Prostate gland (tissue), 2 donors: ENCODE measurements at regions not wholly inside any gene's neighbourhood (a gene's known extent, or its start where the extent isn't known, plus 50 kb on each side); places are given as distances from the start of the nearest gene placed in this dataset.

ENCODE experiments used
- DNase-seq: peaks from one replicate; pipeline ENCODE4 v3.0.0-alpha.2; 2019; ENCODE audit warnings: low spot score
- H3K27ac ChIP-seq, 2 donors: fragments of 200-600 bp; sonication (generic); 2 replicates each; pipeline ENCODE4 v1.5.1; 2017 to 2019
- H3K27me3 ChIP-seq: fragments of 200-600 bp; sonication (generic); replicated peaks from 2 replicates; pipeline ENCODE4 v1.5.1; 2019; ENCODE audit not compliant: insufficient read depth
- H3K36me3 ChIP-seq, 2 donors: fragments of 200-600 bp; sonication (generic); 1 replicate in 1 of 2; 2 replicates in 1 of 2; pipeline versions ENCODE4 v1.5.1 to v1.8.1; 2017 to 2019
- H3K4me1 ChIP-seq: fragments of 200-600 bp; sonication (generic); replicated peaks from 2 replicates; pipeline ENCODE4 v1.5.1; 2019
- H3K4me3 ChIP-seq, 2 donors: fragments of 200-600 bp; sonication (generic); 2 replicates each; pipeline ENCODE4 v1.5.1; 2017 to 2019
- H3K9me3 ChIP-seq: fragments of 200-600 bp; sonication (generic); 2 replicates; pipeline ENCODE4 v1.5.1; 2017
- POLR2A ChIP-seq: fragments of 450-650 bp; IDR thresholded peaks from one replicate; pipeline ENCODE4 v1.6.1; 2016; ENCODE audit warnings: antibody characterized with exemption, mild to moderate bottlenecking
- POLR2AphosphoS5 ChIP-seq: sonication (generic); formaldehyde crosslinking; IDR thresholded peaks from one replicate; pipeline ENCODE4 v1.6.1; 2017; ENCODE audit warnings: antibody characterized with exemption
- WGBS: methylation state at CpG from one replicate; pipeline ENCODE4 v1.1.5; 2018; 5-methylcytosine and 5-hydroxymethylcytosine counted together
- intact Hi-C: fragments of 100-400 bp; cut with DNase I; formaldehyde crosslinking; loops from one replicate; pipeline ENCODE4 v1.14.2; 2022
- TF ChIP-seq, protein P1 (sequence below), 4 experiments: fragments of 200-600 bp in 2 of 4; fragments of 450-650 bp in 2 of 4; sonication (generic) in 2 of 4; IDR thresholded peaks; 1 replicate in 3 of 4; 2 replicates in 1 of 4; pipeline ENCODE4 v1.5.1; 2016 to 2019; ENCODE audit warnings: antibody characterized with exemption in 4 of 4, mild to moderate bottlenecking in 2 of 4, moderate library complexity in 2 of 4

DNA sequence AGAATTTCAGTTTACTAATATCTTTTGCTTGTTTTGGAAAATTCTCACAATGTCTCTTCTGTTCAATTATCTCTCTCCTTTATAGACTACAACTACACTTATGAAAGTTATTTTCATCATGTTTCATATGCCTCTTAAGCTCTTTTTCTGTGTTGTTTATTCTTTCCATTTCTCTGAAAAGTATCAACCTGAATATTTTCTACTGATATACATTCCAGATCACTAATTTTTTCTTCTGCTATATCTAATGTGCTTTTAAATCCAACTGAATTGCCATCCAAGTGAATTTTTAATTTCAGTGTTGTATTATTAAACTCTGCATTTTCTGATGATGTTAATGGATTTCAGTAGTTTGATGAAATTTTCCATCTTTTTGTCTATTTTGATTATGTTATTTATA is 301.3 kb downstream of the HRH4 start:
- Histone ChIP-seq H3K4me3 (no peak overlapping the region), H3K27ac (no peak overlapping the region), H3K4me1 (no peaks in the 10 kb centered on the region), H3K36me3 (no peaks in the 10 kb centered on the region), H3K27me3 (no peaks in the 10 kb centered on the region), H3K9me3 (no peaks in the 10 kb centered on the region)
- TF ChIP-seq, protein P1, sequence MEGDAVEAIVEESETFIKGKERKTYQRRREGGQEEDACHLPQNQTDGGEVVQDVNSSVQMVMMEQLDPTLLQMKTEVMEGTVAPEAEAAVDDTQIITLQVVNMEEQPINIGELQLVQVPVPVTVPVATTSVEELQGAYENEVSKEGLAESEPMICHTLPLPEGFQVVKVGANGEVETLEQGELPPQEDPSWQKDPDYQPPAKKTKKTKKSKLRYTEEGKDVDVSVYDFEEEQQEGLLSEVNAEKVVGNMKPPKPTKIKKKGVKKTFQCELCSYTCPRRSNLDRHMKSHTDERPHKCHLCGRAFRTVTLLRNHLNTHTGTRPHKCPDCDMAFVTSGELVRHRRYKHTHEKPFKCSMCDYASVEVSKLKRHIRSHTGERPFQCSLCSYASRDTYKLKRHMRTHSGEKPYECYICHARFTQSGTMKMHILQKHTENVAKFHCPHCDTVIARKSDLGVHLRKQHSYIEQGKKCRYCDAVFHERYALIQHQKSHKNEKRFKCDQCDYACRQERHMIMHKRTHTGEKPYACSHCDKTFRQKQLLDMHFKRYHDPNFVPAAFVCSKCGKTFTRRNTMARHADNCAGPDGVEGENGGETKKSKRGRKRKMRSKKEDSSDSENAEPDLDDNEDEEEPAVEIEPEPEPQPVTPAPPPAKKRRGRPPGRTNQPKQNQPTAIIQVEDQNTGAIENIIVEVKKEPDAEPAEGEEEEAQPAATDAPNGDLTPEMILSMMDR (IDR thresholded peaks at IDR 0.05), result no peak
- no peak for TF ChIP-seq POLR2AphosphoS5
- no peak for DNase-seq
- intact Hi-C loops, result no loop called here

DNA sequence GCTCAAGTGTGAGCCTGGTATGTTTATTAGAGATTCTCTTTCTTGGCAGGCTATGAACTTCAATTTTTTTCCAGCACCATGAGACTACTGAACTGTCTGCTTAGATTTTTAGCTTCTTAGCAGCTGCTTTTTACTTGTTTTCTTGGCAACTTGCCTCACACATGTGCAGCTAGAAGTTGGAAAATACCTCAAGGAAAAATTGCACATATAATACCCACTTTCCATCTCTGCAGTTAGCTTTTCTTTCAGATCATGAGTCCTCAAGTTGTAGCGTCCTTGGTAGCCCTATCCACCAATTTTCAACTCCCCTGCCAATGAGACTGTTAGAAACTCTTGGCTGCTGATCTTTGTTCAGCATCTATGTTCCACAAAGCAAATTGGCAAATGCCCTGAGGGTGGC is 302.1 kb downstream of the HRH4 start:
- intact Hi-C loops, result no loop called here
- Histone ChIP-seq H3K4me1 (no peaks in the 10 kb centered on the region), H3K36me3 (no peaks in the 10 kb centered on the region), H3K9me3 (no peaks in the 10 kb centered on the region), H3K27me3 (no peaks in the 10 kb centered on the region), H3K4me3 (no peak overlapping the region), H3K27ac (no peak overlapping the region)
- 55% methylated on average over 1 of the region's 1 CpG for WGBS
- TF ChIP-seq POLR2A (no peak), POLR2AphosphoS5 (no peak)
- TF ChIP-seq, protein P1 (IDR thresholded peaks at IDR 0.05), result no peak
- DNase-seq, result no peak

DNA sequence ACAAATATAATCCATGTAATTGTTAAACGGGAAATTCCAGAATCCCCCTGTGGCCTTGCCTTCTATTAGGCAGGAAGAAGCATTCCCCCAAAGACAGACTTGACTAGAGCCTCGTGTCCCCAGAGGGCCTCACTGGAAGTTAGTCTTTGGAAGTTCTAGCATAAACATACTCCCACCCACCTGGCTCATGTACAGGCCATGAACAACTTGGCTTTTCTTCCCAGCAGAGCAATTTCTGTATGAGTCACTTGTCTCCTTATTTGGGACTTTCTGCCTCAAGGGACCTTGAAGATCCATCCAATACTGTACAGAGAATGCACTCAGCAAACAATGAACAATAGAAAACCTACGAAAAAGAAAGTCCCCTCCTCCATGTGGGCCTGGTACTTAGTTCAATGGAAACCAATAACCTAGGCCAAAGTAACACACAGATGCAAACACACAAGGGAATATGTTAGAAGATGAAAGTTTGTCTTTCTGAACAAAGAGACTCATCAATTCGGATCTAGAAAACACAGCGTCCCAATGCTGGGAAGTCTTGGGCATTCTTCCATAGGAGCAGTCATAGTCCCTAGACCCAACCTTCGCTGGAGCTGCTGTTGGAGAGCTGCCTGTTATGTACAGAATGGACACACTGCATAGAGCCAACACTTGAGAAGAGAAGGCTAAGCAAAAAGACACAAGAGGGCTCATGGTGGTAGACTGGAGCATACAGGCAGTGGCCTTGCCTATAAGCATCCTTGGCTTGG is 303.5 kb downstream of the HRH4 start:
- H3K4me1 ChIP-seq, result no peaks in the 10 kb centered on the region
- TF ChIP-seq, protein P1 (IDR thresholded peaks at IDR 0.05), result no peak
- no peak for TF ChIP-seq POLR2AphosphoS5
- no peak for TF ChIP-seq POLR2A
- no peak overlapping the region for H3K27ac ChIP-seq
- DNase-seq, result no peak
- H3K36me3 ChIP-seq, result no peaks in the 10 kb centered on the region
- WGBS, result 53% methylated on average over 6 of the region's 6 CpGs
- intact Hi-C loops, result no loop called here
- H3K4me3 ChIP-seq, result no peak overlapping the region
- H3K27me3 ChIP-seq, result no peaks in the 10 kb centered on the region
- no peaks in the 10 kb centered on the region for H3K9me3 ChIP-seq

DNA sequence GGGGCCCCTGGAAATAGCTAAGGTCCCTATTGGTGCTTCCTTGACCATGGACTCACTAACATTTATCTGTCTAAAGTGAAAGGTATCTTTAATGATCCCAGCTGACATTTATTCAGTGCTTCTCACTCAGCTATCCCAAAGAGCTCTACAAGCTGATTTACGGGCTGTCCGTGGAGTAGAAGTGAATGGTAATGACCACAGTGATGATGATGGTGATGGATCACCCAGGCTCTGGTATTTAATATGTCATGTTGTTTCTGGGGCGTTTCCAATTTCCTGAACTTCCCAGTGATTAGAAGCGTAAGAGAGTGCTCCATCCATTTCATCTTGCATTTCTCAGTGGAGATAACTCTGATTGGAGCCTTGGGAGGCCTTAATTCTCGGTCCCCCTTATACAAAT is 304.3 kb downstream of the HRH4 start:
- Histone ChIP-seq H3K27me3 (no peaks in the 10 kb centered on the region), H3K4me3 (no peak overlapping the region), H3K4me1 (no peaks in the 10 kb centered on the region), H3K9me3 (no peaks in the 10 kb centered on the region), H3K36me3 (no peaks in the 10 kb centered on the region), H3K27ac (no peak overlapping the region)
- intact Hi-C loops, result no loop called here
- WGBS, result 78% methylated on average over 5 of the region's 5 CpGs
- DNase-seq, result no peak
- TF ChIP-seq POLR2AphosphoS5, result no peak
- TF ChIP-seq, protein P1 (IDR thresholded peaks at IDR 0.05), result no peak
- TF ChIP-seq POLR2A, result no peak

DNA sequence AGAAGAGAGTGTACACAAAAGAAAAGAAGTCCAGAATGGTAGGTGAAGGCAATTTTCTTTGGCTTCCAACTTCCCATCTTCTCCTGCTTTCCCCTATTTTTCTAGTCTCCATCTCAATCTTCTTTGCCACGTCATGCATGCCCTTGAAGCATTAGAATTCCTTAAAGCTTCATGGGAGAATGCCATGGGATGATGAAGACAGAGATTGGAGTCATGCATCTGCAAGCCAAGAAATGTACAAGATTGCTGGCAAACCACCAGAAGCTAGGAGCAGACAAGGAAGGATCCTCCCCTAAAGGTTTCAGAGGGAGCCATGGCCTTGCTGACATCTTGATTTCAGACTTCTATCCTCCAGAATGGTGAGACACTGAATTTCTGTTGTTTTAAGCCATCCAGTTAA is 305.9 kb downstream of the HRH4 start:
- TF ChIP-seq, protein P1 (IDR thresholded peaks at IDR 0.05), result no peak
- 76% methylated on average over 1 of the region's 1 CpG for WGBS
- H3K4me1 ChIP-seq, result no peaks in the 10 kb centered on the region
- intact Hi-C loops, result no loop called here
- H3K4me3 ChIP-seq, result no peak overlapping the region
- no peaks in the 10 kb centered on the region for H3K27me3 ChIP-seq
- no peaks in the 10 kb centered on the region for H3K9me3 ChIP-seq
- H3K36me3 ChIP-seq, result no peaks in the 10 kb centered on the region
- no peak overlapping the region for H3K27ac ChIP-seq
- no peak for DNase-seq
